ENCODE measurements at regions not wholly inside any gene's neighbourhood (a gene's known extent, or its start where the extent isn't known, plus 50 kb on each side); places are given as distances from the start of the nearest gene placed in this dataset.

DNA sequence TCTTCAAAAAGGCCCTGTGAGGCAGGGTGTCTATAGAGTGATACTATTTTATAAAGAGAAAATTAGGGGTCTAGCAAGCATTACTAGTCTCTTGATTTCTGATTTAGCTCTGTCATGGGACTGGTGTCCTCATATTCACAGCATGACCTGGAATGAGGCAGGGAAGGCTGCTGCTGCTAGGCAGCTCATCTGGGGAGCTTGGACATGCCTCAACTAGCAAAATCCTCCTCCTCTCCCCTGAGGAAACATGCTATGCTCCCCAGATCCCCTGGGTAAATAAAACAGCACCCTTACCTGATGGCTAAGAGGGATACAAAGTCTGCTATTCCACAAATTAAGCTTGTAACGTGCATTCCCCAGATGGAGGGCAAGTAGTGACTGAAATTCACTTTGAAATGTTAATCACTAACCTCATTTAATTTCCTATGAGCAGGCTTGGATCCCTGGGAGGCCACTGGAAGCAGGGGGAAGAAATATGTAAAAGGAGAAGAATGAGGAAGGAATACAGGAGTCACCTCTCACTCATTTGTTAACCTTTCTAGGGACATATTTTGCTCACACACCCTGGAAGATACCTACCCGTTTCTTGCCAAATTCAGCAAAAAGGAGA lies 709.4 kb downstream of the SQOR start:
- H3K27ac ChIP-seq: no peak overlapping the region
- H3K4me3 ChIP-seq: no peak overlapping the region

GRCh38 chr15:46344915-46345314 lies 710.1 kb downstream of the SQOR start:
- Histone ChIP-seq H3K27ac (no peak overlapping the region), H3K4me3 (no peak overlapping the region)

GRCh38 chr15:46354443-46354842 lies 719.6 kb downstream of the SQOR start:
- H3K27ac ChIP-seq: no peak overlapping the region
- H3K4me3 ChIP-seq: no peak overlapping the region

GRCh38 chr15:46365572-46365971 lies 730.7 kb downstream of the SQOR start:
- Histone ChIP-seq H3K4me3 (no peak overlapping the region), H3K27ac (peak overlapping the region in 3 of 21 experiments; percentile 4 to 62 (median 33))

- H3K4me3 ChIP-seq: no peak overlapping the region
- H3K27ac ChIP-seq: peak overlapping the region in 4 of 21 experiments; percentile 4 to 64 (median 18)
Observed at GRCh38 chr15:46366360-46367007, 731.7 kb downstream of the SQOR start.

GRCh38 chr15:46383978-46384377 lies 749.1 kb downstream of the SQOR start:
- Histone ChIP-seq H3K4me3 (no peak overlapping the region), H3K27ac (no peak overlapping the region)

DNA sequence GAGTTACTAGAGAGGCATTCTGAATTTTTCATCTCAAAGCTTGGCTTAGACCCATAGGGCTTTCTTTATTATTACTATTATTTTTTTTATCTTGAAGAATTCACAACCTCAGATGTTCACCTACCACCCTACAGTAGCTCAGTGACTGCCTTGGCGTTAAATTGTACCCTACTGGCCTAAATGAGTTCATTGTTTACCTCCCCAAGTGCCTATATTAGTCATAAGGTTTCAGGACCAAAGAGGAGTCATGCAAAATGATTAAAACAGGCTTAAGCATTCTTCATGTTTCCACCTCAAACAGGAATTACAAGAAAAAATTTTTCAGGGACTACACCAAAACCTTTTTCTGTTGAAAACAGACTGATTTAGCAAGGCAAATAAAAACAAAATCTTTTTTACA lies 751.5 kb downstream of the SQOR start:
- Histone ChIP-seq H3K4me3 (no peak overlapping the region), H3K27ac (no peak overlapping the region)

- Histone ChIP-seq H3K27ac (no peak overlapping the region), H3K4me3 (no peak overlapping the region)
Observed at GRCh38 chr15:46389739-46390138, 754.9 kb downstream of the SQOR start.

GRCh38 chr15:46394463-46394862 lies 759.6 kb downstream of the SQOR start:
- no peak overlapping the region for H3K27ac ChIP-seq
- H3K4me3 ChIP-seq: no peak overlapping the region

GRCh38 chr15:46408312-46408711 lies 773.5 kb downstream of the SQOR start:
- Histone ChIP-seq H3K27ac (no peak overlapping the region), H3K4me3 (no peak overlapping the region)

GRCh38 chr15:46409841-46410301 lies 775.0 kb downstream of the SQOR start:
- no peak overlapping the region for H3K4me3 ChIP-seq
- no peak overlapping the region for H3K27ac ChIP-seq

DNA sequence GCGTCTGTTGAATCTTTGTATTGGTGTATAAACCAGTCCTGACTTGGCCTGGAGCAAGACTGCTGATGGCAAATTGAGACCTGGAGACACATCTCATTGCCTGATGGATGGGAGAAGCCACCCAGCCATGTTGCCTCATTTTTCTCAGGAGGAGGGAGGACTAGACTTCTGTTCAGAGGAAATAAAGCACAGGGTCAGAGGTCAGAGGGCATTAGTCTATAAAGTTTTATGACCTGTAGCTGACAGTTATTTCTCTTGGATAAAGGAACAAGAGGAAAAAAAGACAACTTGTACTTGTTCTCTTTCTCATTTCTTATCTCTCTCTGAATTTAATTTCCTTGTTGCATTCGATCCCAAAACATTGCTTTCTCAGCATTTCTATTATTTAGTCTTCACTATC lies 775.9 kb downstream of the SQOR start:
- Histone ChIP-seq H3K27ac (no peak overlapping the region), H3K4me3 (no peak overlapping the region)

GRCh38 chr15:46411900-46412299 lies 777.1 kb downstream of the SQOR start:
- Histone ChIP-seq H3K27ac (no peak overlapping the region), H3K4me3 (no peak overlapping the region)

DNA sequence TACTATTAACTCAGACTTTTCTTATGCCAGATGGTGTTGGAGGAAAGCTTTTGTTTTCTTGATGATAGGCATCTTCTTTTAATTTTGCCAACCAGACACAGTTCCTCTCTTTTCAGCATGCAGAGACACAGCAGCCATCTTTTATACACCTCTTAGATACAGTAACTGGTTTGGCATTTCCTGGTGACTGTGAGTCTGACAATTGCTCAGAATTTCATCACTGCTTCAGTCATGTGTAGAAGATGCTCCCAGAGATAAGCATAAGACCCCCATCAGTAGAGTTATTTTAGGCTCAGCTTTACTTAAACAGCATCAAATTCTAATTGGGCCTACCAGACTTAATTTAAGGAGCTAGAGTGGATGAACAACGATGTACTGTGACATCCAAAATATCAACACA lies 779.0 kb downstream of the SQOR start:
- Histone ChIP-seq H3K27ac (no peak overlapping the region), H3K4me3 (no peak overlapping the region)

DNA sequence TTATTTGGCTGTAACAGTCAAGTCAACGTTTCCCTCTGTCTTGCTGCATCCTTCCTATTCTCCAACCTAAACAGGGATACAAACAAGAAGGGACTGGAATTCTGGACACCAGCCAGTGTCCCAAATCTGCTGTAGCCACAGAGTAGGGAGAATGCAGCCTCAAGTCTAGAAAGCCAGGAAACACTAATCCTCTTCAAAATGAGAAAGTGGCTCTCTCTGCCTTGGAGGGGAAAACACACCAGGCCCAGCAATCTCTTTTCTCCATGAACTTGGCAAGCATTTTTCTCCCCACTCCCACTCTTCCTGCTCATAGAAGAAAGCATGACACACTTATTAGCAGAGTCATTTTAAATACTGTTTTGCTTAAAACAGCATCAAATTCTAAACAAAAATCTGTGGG lies 781.7 kb downstream of the SQOR start:
- Histone ChIP-seq H3K27ac (no peak overlapping the region), H3K4me3 (no peak overlapping the region)

- Histone ChIP-seq H3K27ac (no peak overlapping the region), H3K4me3 (no peak overlapping the region)
Observed at GRCh38 chr15:46420990-46421389, 786.2 kb downstream of the SQOR start.

DNA sequence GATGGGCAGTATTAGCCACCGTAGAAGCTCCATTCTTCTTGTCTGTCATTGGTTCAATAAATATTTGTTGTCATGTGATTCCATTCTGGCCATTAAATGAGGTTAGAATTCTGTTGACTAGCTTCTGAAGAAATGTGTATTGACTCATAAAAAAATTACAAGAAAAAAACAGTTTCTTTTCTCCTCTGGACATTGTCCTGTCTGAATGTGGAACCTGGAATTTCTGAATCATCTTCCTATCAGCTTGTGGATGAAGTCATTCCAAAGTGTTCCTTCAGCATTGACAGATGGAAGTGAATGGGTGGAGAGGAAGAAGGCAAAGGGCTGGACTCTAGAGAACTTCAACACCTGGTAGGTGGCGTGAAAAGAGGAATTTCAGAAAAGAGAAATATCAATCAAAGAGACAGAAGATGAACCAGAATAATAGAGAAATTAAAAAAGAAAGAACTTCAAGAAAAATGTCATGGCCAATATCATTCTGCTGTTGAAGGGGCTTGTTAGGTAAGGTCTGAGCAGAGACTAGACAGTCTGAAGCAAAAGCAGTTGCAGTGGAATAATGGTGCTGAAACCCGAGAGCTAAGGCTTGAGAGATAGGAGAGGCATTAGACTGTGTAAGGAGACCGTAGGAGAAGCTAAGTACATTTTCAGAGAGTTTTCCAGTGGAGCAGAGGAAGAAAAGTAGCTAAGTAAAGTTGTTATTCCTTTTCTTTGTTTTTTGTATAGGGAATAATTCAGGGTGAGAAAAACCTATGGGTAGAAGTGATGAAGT lies 806.6 kb downstream of the SQOR start:
- H3K27ac ChIP-seq: no peak overlapping the region
- no peak overlapping the region for H3K4me3 ChIP-seq

- no peak overlapping the region for H3K27ac ChIP-seq
- H3K4me3 ChIP-seq: no peak overlapping the region
Observed at GRCh38 chr15:46442184-46442583, 807.4 kb downstream of the SQOR start.

GRCh38 chr15:46442901-46443590 lies 808.2 kb downstream of the SQOR start:
- Histone ChIP-seq H3K4me3 (no peak overlapping the region), H3K27ac (no peak overlapping the region)

GRCh38 chr15:46450112-46450809 lies 815.4 kb downstream of the SQOR start:
- no peak overlapping the region for H3K27ac ChIP-seq
- H3K4me3 ChIP-seq: no peak overlapping the region
